Body of pancreas (tissue), 4 donors: ENCODE measurements at regions not wholly inside any gene's neighbourhood (a gene's known extent, or its start where the extent isn't known, plus 50 kb on each side); places are given as distances from the start of the nearest gene placed in this dataset.

Source experiments
- ATAC-seq: fragments of 150-250 bp; one replicate; pipeline ENCODE4 v1.9.1; 2016
- DNase-seq, 4 donors: peaks; one replicate each; pipeline ENCODE4 v3.0.0-alpha.2; 2019
- H3K27ac ChIP-seq, 4 donors: fragments of 200-600 bp; sonication (generic); 1 replicate in 3 of 4; 2 replicates in 1 of 4; pipeline versions ENCODE4 v1.5.1 to v1.6.1; 2016 to 2019; ENCODE audit warnings: mild to moderate bottlenecking in 1 of 4, mixed read lengths in 1 of 4, moderate library complexity in 1 of 4
- H3K27me3 ChIP-seq, 2 donors: fragments of 200-600 bp; sonication (generic); one replicate each; pipeline ENCODE4 v1.6.0; 2016; ENCODE audit warnings: mild to moderate bottlenecking in 1 of 2
- H3K36me3 ChIP-seq, 2 donors: fragments of 200-600 bp; sonication (generic); replicated peaks in 1 of 2; 2 replicates each; pipeline ENCODE4 v1.5.1; 2016; ENCODE audit warnings: low read depth in 2 of 2; ENCODE audit not compliant: insufficient read depth in 1 of 2
- H3K4me1 ChIP-seq: fragments of 200-600 bp; sonication (generic); one replicate; pipeline ENCODE4 v1.6.0; 2016
- H3K4me3 ChIP-seq, 2 donors: fragments of 200-600 bp; sonication (generic); 1 replicate in 1 of 2; 2 replicates in 1 of 2; pipeline ENCODE4 v1.5.1; 2016 to 2019
- H3K9me3 ChIP-seq, 3 donors: fragments of 200-600 bp; sonication (generic); 1 replicate in 2 of 3; 2 replicates in 1 of 3; pipeline ENCODE4 v1.5.1; 2016
- CTCF ChIP-seq, 7 experiments: fragments of 450-650 bp in 4 of 7; fragments of 200-600 bp in 3 of 7; sonication (generic) in 3 of 7; IDR thresholded peaks; one replicate each; pipeline ENCODE4 v1.5.1; 2016 to 2019; ENCODE audit warnings: antibody characterized with exemption in 7 of 7
- POLR2A ChIP-seq, 3 donors: fragments of 450-650 bp; IDR thresholded peaks; one replicate each; pipeline ENCODE4 v1.6.1; 2016; ENCODE audit warnings: antibody characterized with exemption in 3 of 3, mild to moderate bottlenecking in 2 of 3
- WGBS, 2 donors: methylation state at CpG; one replicate each; pipeline ENCODE4 v1.1.5; 2017; 5-methylcytosine and 5-hydroxymethylcytosine counted together
- intact Hi-C: fragments of 100-400 bp; cut with DNase I; formaldehyde crosslinking; loops from one replicate; pipeline ENCODE4 v1.15.1; 2023

DNA sequence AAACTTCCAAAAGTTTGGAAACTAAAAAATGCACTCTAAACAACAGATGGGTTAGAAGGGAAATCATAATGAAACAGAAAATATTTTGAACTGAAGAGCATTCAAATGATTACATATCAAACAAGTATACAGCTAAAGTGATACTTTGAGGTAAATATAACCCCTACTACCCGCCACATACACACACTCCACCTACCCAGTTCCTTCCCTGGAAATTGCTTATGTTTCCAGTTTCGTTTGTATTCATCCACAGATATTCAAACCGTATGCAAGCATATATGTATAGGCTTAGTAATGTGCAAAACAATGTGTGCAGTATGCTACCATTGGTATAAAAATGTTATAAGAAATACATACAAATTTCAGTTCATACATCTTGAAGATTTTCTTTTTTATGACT, 95.5 kb downstream of the SMIM20 start:
- no peak for ATAC-seq
- no peaks in the 10 kb centered on the region for H3K36me3 ChIP-seq
- H3K27ac ChIP-seq, result no peak overlapping the region
- no peak for DNase-seq
- no peak for TF ChIP-seq CTCF (IDR thresholded peaks at IDR 0.05)
- TF ChIP-seq POLR2A (IDR thresholded peaks at IDR 0.05), result no peak
- intact Hi-C loops, result no loop called here
- H3K9me3 ChIP-seq, result no peaks in the 10 kb centered on the region
- 73 to 78% methylated on average over 3 of the region's 3 CpGs for WGBS, 2 donors
- no peaks in the 10 kb centered on the region for H3K27me3 ChIP-seq
- no peaks in the 10 kb centered on the region for H3K4me1 ChIP-seq
- no peak overlapping the region for H3K4me3 ChIP-seq

- TF ChIP-seq POLR2A (IDR thresholded peaks at IDR 0.05) (no peak), CTCF (IDR thresholded peaks at IDR 0.05) (no peak)
- WGBS, 2 donors, result 17 to 22% methylated on average over 2 of the region's 2 CpGs
- ATAC-seq, result no peak
- no peak overlapping the region for H3K4me3 ChIP-seq
- H3K4me1 ChIP-seq, result no peaks in the 10 kb centered on the region
- DNase-seq, result no peak
- intact Hi-C loops, result no loop called here
- H3K27ac ChIP-seq, result no peak overlapping the region
- no peaks in the 10 kb centered on the region for H3K9me3 ChIP-seq
- H3K36me3 ChIP-seq, result no peaks in the 10 kb centered on the region
- H3K27me3 ChIP-seq, result no peaks in the 10 kb centered on the region
Observed at GRCh38 chr4:26010304-26010703, 96.3 kb downstream of the SMIM20 start.

DNA sequence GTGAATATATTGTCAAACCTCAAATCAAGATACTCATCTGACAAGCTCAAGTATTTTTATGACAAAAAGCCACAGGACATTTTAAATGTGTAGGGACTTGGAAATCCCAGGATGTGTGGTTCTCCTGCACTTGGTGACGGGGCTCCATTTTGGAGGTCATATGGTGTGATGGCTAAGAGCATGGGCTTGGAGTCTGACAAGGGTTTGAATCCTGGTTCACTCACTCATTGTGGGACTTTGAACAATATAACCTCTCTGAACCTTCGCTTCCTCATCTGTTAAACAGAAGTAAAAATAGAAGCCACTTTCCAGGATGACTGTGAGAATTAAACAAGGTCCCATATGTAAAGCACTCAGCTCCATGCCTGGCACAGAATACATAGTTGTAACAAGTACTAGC, 99.6 kb downstream of the SMIM20 start:
- H3K27ac ChIP-seq, result no peak overlapping the region
- H3K27me3 ChIP-seq, result no peaks in the 10 kb centered on the region
- ATAC-seq, result no peak
- H3K36me3 ChIP-seq, result no peaks in the 10 kb centered on the region
- no peaks in the 10 kb centered on the region for H3K4me1 ChIP-seq
- H3K9me3 ChIP-seq, result no peaks in the 10 kb centered on the region
- DNase-seq, result no peak
- WGBS, 2 donors, result 0% methylated on average over 2 of the region's 2 CpGs
- no peak overlapping the region for H3K4me3 ChIP-seq
- TF ChIP-seq POLR2A (IDR thresholded peaks at IDR 0.05), result no peak
- TF ChIP-seq CTCF (IDR thresholded peaks at IDR 0.05), result no peak
- intact Hi-C loops, result no loop called here

DNA sequence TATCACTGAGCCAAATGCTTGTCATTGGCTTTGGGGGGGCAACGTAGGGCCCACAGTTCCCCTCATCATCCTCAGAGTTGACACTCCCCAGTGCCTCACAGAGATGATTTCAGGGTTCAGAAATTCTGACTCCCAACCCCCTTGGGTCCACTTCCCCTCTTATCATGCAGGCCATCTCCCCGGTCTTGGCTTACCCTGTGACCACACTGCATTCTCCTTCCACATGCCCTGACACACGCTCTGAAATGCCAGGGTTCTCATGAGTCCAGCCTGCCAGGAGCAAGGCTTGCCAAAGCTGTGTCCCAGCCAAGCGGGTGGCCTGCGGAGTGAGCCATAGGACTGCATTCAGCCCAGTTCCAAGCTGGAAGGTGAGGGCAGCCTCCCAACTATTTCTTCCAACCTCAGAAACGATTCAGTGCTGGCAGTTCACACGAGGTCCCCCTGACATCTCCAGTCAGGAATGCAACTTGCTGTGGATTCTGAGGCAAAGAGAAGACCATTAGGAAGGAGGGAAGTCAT, 101.2 kb downstream of the SMIM20 start:
- Histone ChIP-seq H3K36me3 (no peaks in the 10 kb centered on the region), H3K9me3 (no peaks in the 10 kb centered on the region), H3K4me1 (peaks cover 1% of the 10 kb centered on the region), H3K4me3 (no peak overlapping the region), H3K27me3 (no peaks in the 10 kb centered on the region), H3K27ac (no peak overlapping the region)
- TF ChIP-seq CTCF (IDR thresholded peaks at IDR 0.05), result no peak
- TF ChIP-seq POLR2A (IDR thresholded peaks at IDR 0.05), result no peak
- ATAC-seq (peak; percentile 81), DNase-seq (peak; percentile 34 to 67 (median 51))
- 59 to 66% methylated on average over 7 of the region's 7 CpGs for WGBS, 2 donors
- intact Hi-C loops, result no loop called here

DNA sequence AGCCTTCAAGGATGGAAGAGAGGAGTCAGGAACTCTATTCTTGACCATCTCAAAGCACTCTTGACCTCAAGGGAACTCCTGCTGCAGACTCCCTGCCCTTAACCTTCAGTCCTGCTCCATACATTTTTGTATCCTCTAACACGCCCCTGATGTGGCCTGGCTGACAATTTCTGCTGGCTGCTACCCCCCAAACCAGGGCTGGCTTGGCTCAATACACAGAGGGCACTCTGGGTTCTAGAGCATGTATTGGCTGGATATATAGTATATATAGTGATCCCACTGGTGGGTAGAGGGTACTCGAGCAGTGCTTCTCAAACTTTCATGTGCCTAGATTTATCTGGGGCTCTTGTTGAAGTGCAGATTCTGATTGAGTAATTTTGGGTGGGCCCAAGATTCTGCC, 101.9 kb downstream of the SMIM20 start:
- Histone ChIP-seq H3K27me3 (no peaks in the 10 kb centered on the region), H3K27ac (no peak overlapping the region), H3K9me3 (no peaks in the 10 kb centered on the region), H3K4me3 (no peak overlapping the region), H3K36me3 (no peaks in the 10 kb centered on the region), H3K4me1 (peaks cover 6% of the 10 kb centered on the region)
- no peak for TF ChIP-seq CTCF (IDR thresholded peaks at IDR 0.05)
- TF ChIP-seq POLR2A (IDR thresholded peaks at IDR 0.05), result no peak
- DNase-seq (no peak), ATAC-seq (no peak)
- 82 to 85% methylated on average over 2 of the region's 2 CpGs for WGBS, 2 donors
- intact Hi-C loops, result no loop called here
